MM.1S (cell line): ENCODE measurements at regions not wholly inside any gene's neighbourhood (a gene's known extent, or its start where the extent isn't known, plus 50 kb on each side); places are given as distances from the start of the nearest gene placed in this dataset.

ENCODE experiments used
- DNase-seq: peaks from one replicate; pipeline ENCODE4 v3.0.0-alpha.2; 2015
- H2AFZ ChIP-seq: fragments of 300-600 bp; sonication (generic); 2 replicates; pipeline ENCODE4 v1.6.0; 2016; ENCODE audit warnings: antibody characterized with exemption, low read length
- H3F3A ChIP-seq: fragments of 300-600 bp; sonication (generic); 2 replicates; pipeline ENCODE4 v1.6.1; 2016; ENCODE audit warnings: mild to moderate bottlenecking, antibody characterized with exemption, low read length, moderate library complexity, mixed read lengths; ENCODE audit not compliant: insufficient read depth
- H3K27ac ChIP-seq: fragments of 300-600 bp; sonication (generic); 2 replicates; pipeline ENCODE4 v1.5.1; 2016; ENCODE audit warnings: mild to moderate bottlenecking, low read length
- H3K27me3 ChIP-seq: fragments of 300-600 bp; sonication (generic); replicated peaks from 2 replicates; pipeline ENCODE4 v1.6.0; 2016; ENCODE audit warnings: low read length; ENCODE audit not compliant: insufficient read depth
- H3K36me3 ChIP-seq: fragments of 300-600 bp; sonication (generic); replicated peaks from 2 replicates; pipeline ENCODE4 v1.6.1; 2016; ENCODE audit warnings: mild to moderate bottlenecking, low read length, mixed read lengths; ENCODE audit not compliant: insufficient read depth
- H3K4me1 ChIP-seq: fragments of 300-600 bp; sonication (generic); 2 replicates; pipeline ENCODE4 v1.6.1; 2016; ENCODE audit warnings: low read length, mixed read lengths
- H3K4me2 ChIP-seq: fragments of 300-600 bp; sonication (generic); 2 replicates; pipeline ENCODE4 v1.6.0; 2016; ENCODE audit warnings: low read depth, low read length
- H3K4me3 ChIP-seq: fragments of 300-600 bp; sonication (generic); 2 replicates; pipeline ENCODE4 v1.5.1; 2016; ENCODE audit warnings: low read length, mixed read lengths
- H3K79me2 ChIP-seq: fragments of 300-600 bp; sonication (generic); 2 replicates; pipeline ENCODE4 v1.6.1; 2016; ENCODE audit warnings: mixed run types, low read length, mixed read lengths
- H3K9ac ChIP-seq: fragments of 300-600 bp; sonication (generic); 2 replicates; pipeline ENCODE4 v1.6.1; 2016; ENCODE audit warnings: low read length, mixed read lengths
- H3K9me2 ChIP-seq: fragments of 300-600 bp; sonication (generic); replicated peaks from 2 replicates; pipeline ENCODE4 v1.6.1; 2016; ENCODE audit warnings: mild to moderate bottlenecking, low read length, mixed read lengths; ENCODE audit not compliant: insufficient read depth
- H3K9me3 ChIP-seq: fragments of 300-600 bp; sonication (generic); replicated peaks from 2 replicates; pipeline ENCODE4 v1.6.1; 2016; ENCODE audit warnings: mild to moderate bottlenecking, low read length, mixed read lengths; ENCODE audit not compliant: insufficient read depth
- H4K20me1 ChIP-seq: fragments of 300-600 bp; sonication (generic); 2 replicates; pipeline ENCODE4 v1.6.1; 2016; ENCODE audit warnings: mild to moderate bottlenecking, low read length, moderate library complexity, mixed read lengths; ENCODE audit not compliant: insufficient read depth
- EZH2 ChIP-seq: fragments of 300-600 bp; sonication (generic); optimal IDR thresholded peaks from 2 replicates; pipeline ENCODE3; 2017; ENCODE audit warnings: low read depth, mild to moderate bottlenecking, antibody characterized with exemption, low read length, mixed read lengths
- EZH2phosphoT487 ChIP-seq: fragments of 300-600 bp; sonication (generic); IDR thresholded peaks from 2 replicates; pipeline ENCODE4 v1.6.1; 2018; ENCODE audit warnings: antibody characterized with exemption, low read length
- TF ChIP-seq, protein P1 (sequence below): fragments of 300-600 bp; sonication (generic); IDR thresholded peaks from 2 replicates; pipeline ENCODE4 v1.5.1; 2016; ENCODE audit warnings: antibody characterized with exemption, low read length, mixed read lengths

GRCh38 chr10:107436568-107436967 lies 272.1 kb upstream of the SORCS1 start:
- TF ChIP-seq EZH2 (no peak), EZH2phosphoT487 (no peak)
- TF ChIP-seq, protein P1, sequence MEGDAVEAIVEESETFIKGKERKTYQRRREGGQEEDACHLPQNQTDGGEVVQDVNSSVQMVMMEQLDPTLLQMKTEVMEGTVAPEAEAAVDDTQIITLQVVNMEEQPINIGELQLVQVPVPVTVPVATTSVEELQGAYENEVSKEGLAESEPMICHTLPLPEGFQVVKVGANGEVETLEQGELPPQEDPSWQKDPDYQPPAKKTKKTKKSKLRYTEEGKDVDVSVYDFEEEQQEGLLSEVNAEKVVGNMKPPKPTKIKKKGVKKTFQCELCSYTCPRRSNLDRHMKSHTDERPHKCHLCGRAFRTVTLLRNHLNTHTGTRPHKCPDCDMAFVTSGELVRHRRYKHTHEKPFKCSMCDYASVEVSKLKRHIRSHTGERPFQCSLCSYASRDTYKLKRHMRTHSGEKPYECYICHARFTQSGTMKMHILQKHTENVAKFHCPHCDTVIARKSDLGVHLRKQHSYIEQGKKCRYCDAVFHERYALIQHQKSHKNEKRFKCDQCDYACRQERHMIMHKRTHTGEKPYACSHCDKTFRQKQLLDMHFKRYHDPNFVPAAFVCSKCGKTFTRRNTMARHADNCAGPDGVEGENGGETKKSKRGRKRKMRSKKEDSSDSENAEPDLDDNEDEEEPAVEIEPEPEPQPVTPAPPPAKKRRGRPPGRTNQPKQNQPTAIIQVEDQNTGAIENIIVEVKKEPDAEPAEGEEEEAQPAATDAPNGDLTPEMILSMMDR, result no peak
- Histone ChIP-seq H4K20me1 (no peaks in the 10 kb centered on the region), H3K27me3 (no peaks in the 10 kb centered on the region), H3K27ac (no peak overlapping the region), H3F3A (no peaks in the 10 kb centered on the region), H3K4me1 (no peaks in the 10 kb centered on the region), H3K4me3 (no peak overlapping the region), H3K36me3 (no peaks in the 10 kb centered on the region), H3K9ac (no peak overlapping the region), H3K9me2 (no peaks in the 10 kb centered on the region; the same call in 1 of the 2 replicates), H3K9me3 (no peaks in the 10 kb centered on the region), H2AFZ (no peak overlapping the region), H3K4me2 (no peak overlapping the region), H3K79me2 (no peaks in the 10 kb centered on the region)
- no peak for DNase-seq

- Histone ChIP-seq H3K9me3 (no peaks in the 10 kb centered on the region), H3K4me1 (no peaks in the 10 kb centered on the region), H3K4me2 (no peak overlapping the region), H3K27me3 (no peaks in the 10 kb centered on the region), H3K4me3 (no peak overlapping the region), H3F3A (no peaks in the 10 kb centered on the region), H3K9ac (no peak overlapping the region), H3K36me3 (no peaks in the 10 kb centered on the region), H3K27ac (no peak overlapping the region), H4K20me1 (no peaks in the 10 kb centered on the region), H3K9me2 (no peaks in the 10 kb centered on the region; the same call in 1 of the 2 replicates), H3K79me2 (no peaks in the 10 kb centered on the region), H2AFZ (no peak overlapping the region)
- DNase-seq, result no peak
- TF ChIP-seq EZH2, result no peak
These were observed 270.3 kb upstream of the SORCS1 start for GRCh38 chr10:107434854-107435253.

- no peak overlapping the region for H3K27ac ChIP-seq
- no peak overlapping the region for H3K9ac ChIP-seq
- no peak for DNase-seq
- no peaks in the 10 kb centered on the region for H4K20me1 ChIP-seq
- TF ChIP-seq EZH2phosphoT487, result no peak
- no peak for TF ChIP-seq EZH2
- TF ChIP-seq, protein P1, result no peak
- no peaks in the 10 kb centered on the region for H3F3A ChIP-seq
- no peak overlapping the region for H3K4me3 ChIP-seq
- H3K79me2 ChIP-seq, result no peaks in the 10 kb centered on the region
- no peak overlapping the region for H3K4me2 ChIP-seq
- no peaks in the 10 kb centered on the region for H3K9me3 ChIP-seq
- H3K36me3 ChIP-seq, result no peaks in the 10 kb centered on the region
- H3K4me1 ChIP-seq, result no peaks in the 10 kb centered on the region
- no peaks in the 10 kb centered on the region for H3K9me2 ChIP-seq
- no peaks in the 10 kb centered on the region for H3K27me3 ChIP-seq
- no peak overlapping the region for H2AFZ ChIP-seq
These were observed 269.7 kb upstream of the SORCS1 start for GRCh38 chr10:107434201-107434600.

- Histone ChIP-seq H3K4me3 (no peak overlapping the region), H3K9me2 (no peaks in the 10 kb centered on the region)
- DNase-seq, result no peak
These were observed 269.1 kb upstream of the SORCS1 start for GRCh38 chr10:107433605-107434004.

More at GRCh38 chr10:107433605-107434004, 269.1 kb upstream of the SORCS1 start:
- no peaks in the 10 kb centered on the region for H3K27me3 ChIP-seq
- H3K4me1 ChIP-seq, result no peaks in the 10 kb centered on the region
- no peaks in the 10 kb centered on the region for H4K20me1 ChIP-seq
- no peak overlapping the region for H3K4me2 ChIP-seq
- no peaks in the 10 kb centered on the region for H3F3A ChIP-seq
- no peaks in the 10 kb centered on the region for H3K9me3 ChIP-seq
- H3K36me3 ChIP-seq, result no peaks in the 10 kb centered on the region
- TF ChIP-seq, protein P1, result no peak
- TF ChIP-seq EZH2, result no peak
- no peak for TF ChIP-seq EZH2phosphoT487
- H3K27ac ChIP-seq, result no peak overlapping the region
- no peak overlapping the region for H2AFZ ChIP-seq
- H3K9ac ChIP-seq, result no peak overlapping the region
- no peaks in the 10 kb centered on the region for H3K79me2 ChIP-seq
